HEK293 (cell line): ENCODE measurements at regions not wholly inside any gene's neighbourhood (a gene's known extent, or its start where the extent isn't known, plus 50 kb on each side); places are given as distances from the start of the nearest gene placed in this dataset.

Experiments
- CTCF ChIA-PET: fragments of 350-600 bp; formaldehyde crosslinking; extraction: SDS; loops from one replicate; lab custom pipeline; 2021; ENCODE audit warnings: antibody characterized with exemption; lab: Yijun Ruan, JAX
- POLR2A ChIA-PET: fragments of 300-600 bp; formaldehyde crosslinking; extraction: SDS; loops from one replicate; lab custom pipeline; 2020; ENCODE audit warnings: antibody characterized with exemption, inconsistent platforms; lab: Yijun Ruan, JAX
- H3K27ac ChIP-seq: fragments of 200-500 bp; sonication (Bioruptor generic); 2 replicates; pipeline ENCODE4 v1.5.1; 2014; ENCODE audit warnings: low read depth, low read length, control low read depth, inconsistent platforms; ENCODE audit errors: extremely low read depth
- H3K36me3 ChIP-seq, 2 experiments: fragments of 200-500 bp in 1 of 2; sonication (Bioruptor generic) in 1 of 2; 1 replicate in 1 of 2; 2 replicates in 1 of 2; pipeline ENCODE4 v1.5.1; 2014 to 2017; ENCODE audit warnings: inconsistent platforms in 2 of 2, low read length in 2 of 2; ENCODE audit not compliant: control insufficient read depth in 2 of 2, insufficient read depth in 1 of 2
- H3K4me1 ChIP-seq: fragments of 200-500 bp; sonication (Bioruptor generic); 2 replicates; pipeline ENCODE4 v1.5.1; 2014; ENCODE audit warnings: mild to moderate bottlenecking, low read length, inconsistent platforms; ENCODE audit not compliant: control insufficient read depth, insufficient read depth
- H3K4me3 ChIP-seq: 2 replicates; pipeline ENCODE4 v1.5.1; 2011; ENCODE audit warnings: low read depth, mild to moderate bottlenecking, control low read depth, low read length, moderate library complexity
- H3K9me3 ChIP-seq: fragments of 200-500 bp; sonication (Bioruptor generic); 2 replicates; pipeline ENCODE4 v1.5.1; 2014; ENCODE audit warnings: low read depth, low read length, inconsistent platforms; ENCODE audit not compliant: control insufficient read depth, insufficient read depth
- BCL11B ChIP-seq: fragments of 450-650 bp; formaldehyde crosslinking; IDR thresholded peaks from 2 replicates; pipeline ENCODE4 v1.5.1; 2016; ENCODE audit warnings: low read depth, missing biosample characterization, missing genetic modification characterization
- ELK4 ChIP-seq: IDR thresholded peaks from 2 replicates; pipeline ENCODE4 v1.6.1; 2011; ENCODE audit warnings: mild to moderate bottlenecking, low read depth, low read length, borderline replicate concordance
- GLI4 ChIP-seq: fragments of 450-650 bp; formaldehyde crosslinking; IDR thresholded peaks from 2 replicates; pipeline ENCODE4 v1.5.1; 2016; ENCODE audit warnings: missing biosample characterization, missing genetic modification characterization
- HOXD13 ChIP-seq: sonication (generic); formaldehyde crosslinking; IDR thresholded peaks from 2 replicates; pipeline ENCODE4 v1.8.0; 2022; ENCODE audit warnings: missing genetic modification reagents, borderline replicate concordance
- OSR2 ChIP-seq: fragments of 450-650 bp; formaldehyde crosslinking; IDR thresholded peaks from 2 replicates; pipeline ENCODE4 v1.5.1; 2016; ENCODE audit warnings: missing biosample characterization, missing genetic modification characterization
- PBX3 ChIP-seq: sonication (generic); formaldehyde crosslinking; IDR thresholded peaks from 2 replicates; pipeline ENCODE4 v1.8.1; 2022; ENCODE audit warnings: mild to moderate bottlenecking, moderate library complexity, missing genetic modification reagents
- PRDM4 ChIP-seq: fragments of 450-650 bp; formaldehyde crosslinking; IDR thresholded peaks from 2 replicates; pipeline ENCODE4 v1.5.1; 2017; ENCODE audit warnings: missing biosample characterization, missing genetic modification characterization
- REPIN1 ChIP-seq: fragments of 450-650 bp; formaldehyde crosslinking; IDR thresholded peaks from 2 replicates; pipeline ENCODE4 v1.5.1; 2017; ENCODE audit warnings: missing biosample characterization, missing genetic modification characterization, low read depth
- ZBTB11 ChIP-seq: fragments of 450-650 bp; formaldehyde crosslinking; conservative IDR thresholded peaks from 2 replicates; pipeline ENCODE4 v1.5.1; 2016; ENCODE audit warnings: low read depth, missing biosample characterization, missing genetic modification characterization
- ZBTB6 ChIP-seq: fragments of 450-650 bp; formaldehyde crosslinking; IDR thresholded peaks from 2 replicates; pipeline ENCODE4 v1.5.1; 2017; ENCODE audit warnings: missing biosample characterization, missing genetic modification characterization
- ZIC2 ChIP-seq: fragments of 450-650 bp; formaldehyde crosslinking; IDR thresholded peaks from 2 replicates; pipeline ENCODE4 v1.5.1; 2016; ENCODE audit warnings: missing biosample characterization, missing genetic modification characterization
- ZNF19 ChIP-seq: fragments of 450-650 bp; formaldehyde crosslinking; IDR thresholded peaks from 2 replicates; pipeline ENCODE4; 2016; ENCODE audit warnings: missing biosample characterization, missing genetic modification characterization, low read depth
- ZNF239 ChIP-seq: fragments of 450-650 bp; formaldehyde crosslinking; IDR thresholded peaks from 2 replicates; pipeline ENCODE4 v1.5.1; 2016; ENCODE audit warnings: missing biosample characterization, missing genetic modification characterization
- ZNF292 ChIP-seq: fragments of 450-650 bp; formaldehyde crosslinking; IDR thresholded peaks from 2 replicates; pipeline ENCODE4 v1.5.1; 2016; ENCODE audit warnings: low read depth, missing biosample characterization, missing genetic modification characterization, borderline replicate concordance
- ZNF362 ChIP-seq: fragments of 450-650 bp; formaldehyde crosslinking; IDR thresholded peaks from 2 replicates; pipeline ENCODE4 v1.5.1; 2016; ENCODE audit warnings: missing biosample characterization, missing genetic modification characterization
- ZNF544 ChIP-seq: fragments of 450-650 bp; formaldehyde crosslinking; IDR thresholded peaks from 2 replicates; pipeline ENCODE4 v1.5.0; 2017; ENCODE audit warnings: missing biosample characterization, missing genetic modification characterization
- ZNF623 ChIP-seq: fragments of 450-650 bp; formaldehyde crosslinking; IDR thresholded peaks from 2 replicates; pipeline ENCODE4 v1.5.1; 2016; ENCODE audit warnings: missing biosample characterization, missing genetic modification characterization
- ZNF677 ChIP-seq: fragments of 450-650 bp; IDR thresholded peaks from 2 replicates; pipeline ENCODE4 v1.5.0; 2018; ENCODE audit warnings: missing biosample characterization, mild to moderate bottlenecking, missing genetic modification characterization, moderate library complexity
- ZNF704 ChIP-seq: fragments of 450-650 bp; formaldehyde crosslinking; IDR thresholded peaks from 2 replicates; pipeline ENCODE4 v1.5.1; 2016; ENCODE audit warnings: missing biosample characterization, missing genetic modification characterization
- ZNF707 ChIP-seq: fragments of 450-650 bp; formaldehyde crosslinking; IDR thresholded peaks from 2 replicates; pipeline ENCODE4 v1.5.1; 2016; ENCODE audit warnings: missing biosample characterization, missing genetic modification characterization

GRCh38 chr1:172906778-172907592, 143.8 kb downstream of the TNFSF18 start (continued):
- TF ChIP-seq BCL11B (tag by site-specific recombination) (no peak), ZNF677 (tag by site-specific recombination) (no peak), ZBTB11 (no peak), ZNF623 (tag by site-specific recombination) (no peak), PBX3 (CRISPR knock-in tag) (no peak), HOXD13 (no peak), ZNF707 (tag by site-specific recombination) (no peak), OSR2 (no peak), ZNF239 (tag by site-specific recombination) (no peak), ZNF362 (tag by site-specific recombination) (no peak), GLI4 (tag by site-specific recombination) (no peak), ZNF19 (no peak)

GRCh38 chr1:172907834-172908326, 142.9 kb downstream of the TNFSF18 start:
- CTCF ChIA-PET = no interaction called here
- H3K27ac ChIP-seq = no peak overlapping the region
- no peaks in the 10 kb centered on the region for H3K4me1 ChIP-seq
- H3K36me3 ChIP-seq = no peaks in the 10 kb centered on the region
- TF ChIP-seq REPIN1 (no peak), PRDM4 (no peak), ZNF544 (no peak), ZNF292 (no peak), ZBTB6 (tag by site-specific recombination) (no peak), ZNF704 (tag by site-specific recombination) (no peak), ELK4 (no peak), ZIC2 (no peak)
- POLR2A ChIA-PET = no interaction called here
- no peak overlapping the region for H3K4me3 ChIP-seq
- H3K9me3 ChIP-seq = no peaks in the 10 kb centered on the region
